AG10803 (cell line): ENCODE measurements at regions not wholly inside any gene's neighbourhood (a gene's known extent, or its start where the extent isn't known, plus 50 kb on each side); places are given as distances from the start of the nearest gene placed in this dataset.

Source experiments
- DNase-seq: peaks from one replicate; pipeline ENCODE4 v3.0.0; 2010; ENCODE audit warnings: low read depth
- H3K4me3 ChIP-seq: 2 replicates; pipeline ENCODE4 v1.5.1; 2011; ENCODE audit warnings: mild to moderate bottlenecking, low read length, control low read depth
- TF ChIP-seq, protein P1 (sequence below): conservative IDR thresholded peaks from 2 replicates; pipeline ENCODE4 v1.5.1; 2011; ENCODE audit warnings: mild to moderate bottlenecking, low read length, control low read depth, inconsistent platforms

DNA sequence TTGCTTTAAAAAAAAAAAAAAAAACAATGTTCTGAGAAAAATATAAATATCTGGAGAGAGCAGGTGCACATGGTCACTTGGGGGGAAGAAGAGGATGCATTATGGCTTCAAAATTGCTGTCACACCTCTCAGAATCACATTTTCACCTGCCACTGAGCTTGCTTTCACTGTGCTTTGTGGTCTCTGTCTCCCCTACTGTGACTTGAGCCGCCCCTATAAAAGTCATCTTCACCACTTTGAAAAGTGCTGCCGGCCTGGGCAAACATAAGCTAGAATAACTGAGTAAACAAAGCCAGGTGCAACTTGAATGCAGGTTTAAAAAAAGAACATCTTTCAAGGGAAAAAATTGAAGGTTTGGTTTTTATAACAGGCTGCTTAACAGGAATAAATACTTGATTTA, 368.1 kb upstream of the GRIA1 start:
- TF ChIP-seq, protein P1, sequence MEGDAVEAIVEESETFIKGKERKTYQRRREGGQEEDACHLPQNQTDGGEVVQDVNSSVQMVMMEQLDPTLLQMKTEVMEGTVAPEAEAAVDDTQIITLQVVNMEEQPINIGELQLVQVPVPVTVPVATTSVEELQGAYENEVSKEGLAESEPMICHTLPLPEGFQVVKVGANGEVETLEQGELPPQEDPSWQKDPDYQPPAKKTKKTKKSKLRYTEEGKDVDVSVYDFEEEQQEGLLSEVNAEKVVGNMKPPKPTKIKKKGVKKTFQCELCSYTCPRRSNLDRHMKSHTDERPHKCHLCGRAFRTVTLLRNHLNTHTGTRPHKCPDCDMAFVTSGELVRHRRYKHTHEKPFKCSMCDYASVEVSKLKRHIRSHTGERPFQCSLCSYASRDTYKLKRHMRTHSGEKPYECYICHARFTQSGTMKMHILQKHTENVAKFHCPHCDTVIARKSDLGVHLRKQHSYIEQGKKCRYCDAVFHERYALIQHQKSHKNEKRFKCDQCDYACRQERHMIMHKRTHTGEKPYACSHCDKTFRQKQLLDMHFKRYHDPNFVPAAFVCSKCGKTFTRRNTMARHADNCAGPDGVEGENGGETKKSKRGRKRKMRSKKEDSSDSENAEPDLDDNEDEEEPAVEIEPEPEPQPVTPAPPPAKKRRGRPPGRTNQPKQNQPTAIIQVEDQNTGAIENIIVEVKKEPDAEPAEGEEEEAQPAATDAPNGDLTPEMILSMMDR: no peak
- no peak overlapping the region for H3K4me3 ChIP-seq
- no peak for DNase-seq

DNA sequence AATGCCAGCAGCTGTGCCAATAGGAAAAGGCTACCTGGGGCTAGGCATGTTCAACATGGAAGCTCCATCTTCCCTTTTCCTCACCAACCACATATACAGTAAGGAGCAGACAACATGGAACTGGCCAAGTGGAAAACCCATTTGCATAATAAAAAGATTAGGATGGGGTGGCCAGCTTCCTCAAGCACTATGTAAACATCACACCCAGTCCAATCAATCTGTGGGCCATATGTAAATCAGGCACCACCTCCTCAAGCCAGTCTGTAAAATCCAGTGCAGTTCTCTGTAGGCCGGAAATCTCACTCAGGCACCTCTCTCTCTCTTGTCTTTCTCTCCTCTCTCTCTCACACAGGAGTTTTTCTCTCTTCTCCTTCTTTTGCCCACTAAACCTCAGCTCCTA, 360.2 kb upstream of the GRIA1 start:
- TF ChIP-seq, protein P1: no peak
- no peak overlapping the region for H3K4me3 ChIP-seq
- DNase-seq: no peak

DNA sequence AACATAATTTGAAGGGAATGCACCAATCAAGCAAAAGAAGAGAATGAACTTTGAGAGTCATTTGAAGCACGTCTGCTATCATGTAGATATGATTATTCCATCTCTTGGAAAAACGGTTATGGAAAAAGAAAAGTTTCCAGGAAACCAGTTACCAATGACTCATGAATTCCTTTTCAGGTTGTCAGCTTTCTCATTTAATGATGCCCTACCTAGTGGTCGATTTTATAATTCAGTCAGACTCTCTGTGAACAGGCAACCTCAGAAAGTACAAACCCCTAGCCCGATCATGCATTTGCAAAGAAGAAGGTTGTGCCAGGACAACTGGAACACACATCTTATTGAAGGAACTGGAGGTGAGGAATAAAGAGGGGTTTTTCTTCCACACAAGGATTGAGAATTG, 355.1 kb upstream of the GRIA1 start:
- no peak for DNase-seq
- TF ChIP-seq, protein P1: no peak; the same call in 1 of the 2 replicates
- no peak overlapping the region for H3K4me3 ChIP-seq

DNA sequence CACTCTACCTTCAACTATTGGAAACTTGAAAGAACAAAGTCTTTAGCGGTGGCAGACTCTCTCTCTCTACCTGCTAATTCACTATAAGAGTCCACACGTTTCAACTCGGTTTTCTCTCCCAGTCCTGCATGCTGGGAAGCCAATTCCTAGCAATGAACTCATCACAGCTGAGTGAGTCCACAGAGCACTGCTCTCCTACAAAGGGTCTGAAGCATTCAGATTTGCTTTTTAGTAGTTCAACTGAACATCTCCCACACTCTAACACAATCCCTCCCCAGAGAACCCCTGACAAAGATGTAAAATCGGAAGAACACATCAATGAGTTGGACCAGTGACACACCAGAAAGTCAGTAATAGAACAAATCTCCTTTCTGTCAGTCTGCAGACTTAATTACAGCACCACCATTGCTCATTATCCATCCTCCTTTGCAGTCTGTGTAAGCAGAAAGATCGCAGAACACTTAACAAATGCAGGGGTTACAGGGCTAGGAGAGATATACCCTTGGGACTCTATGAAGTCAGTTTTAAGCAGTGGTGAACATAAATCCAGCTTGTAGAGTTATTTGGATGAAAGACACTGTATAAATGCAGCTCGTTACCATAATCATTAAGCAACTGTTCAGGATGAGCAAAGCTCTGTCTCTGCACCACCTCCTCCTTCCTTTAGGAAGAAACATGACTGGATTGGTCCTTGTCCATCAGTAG, 353.4 kb upstream of the GRIA1 start:
- DNase-seq: no peak
- no peak overlapping the region for H3K4me3 ChIP-seq
- TF ChIP-seq, protein P1: no peak

DNA sequence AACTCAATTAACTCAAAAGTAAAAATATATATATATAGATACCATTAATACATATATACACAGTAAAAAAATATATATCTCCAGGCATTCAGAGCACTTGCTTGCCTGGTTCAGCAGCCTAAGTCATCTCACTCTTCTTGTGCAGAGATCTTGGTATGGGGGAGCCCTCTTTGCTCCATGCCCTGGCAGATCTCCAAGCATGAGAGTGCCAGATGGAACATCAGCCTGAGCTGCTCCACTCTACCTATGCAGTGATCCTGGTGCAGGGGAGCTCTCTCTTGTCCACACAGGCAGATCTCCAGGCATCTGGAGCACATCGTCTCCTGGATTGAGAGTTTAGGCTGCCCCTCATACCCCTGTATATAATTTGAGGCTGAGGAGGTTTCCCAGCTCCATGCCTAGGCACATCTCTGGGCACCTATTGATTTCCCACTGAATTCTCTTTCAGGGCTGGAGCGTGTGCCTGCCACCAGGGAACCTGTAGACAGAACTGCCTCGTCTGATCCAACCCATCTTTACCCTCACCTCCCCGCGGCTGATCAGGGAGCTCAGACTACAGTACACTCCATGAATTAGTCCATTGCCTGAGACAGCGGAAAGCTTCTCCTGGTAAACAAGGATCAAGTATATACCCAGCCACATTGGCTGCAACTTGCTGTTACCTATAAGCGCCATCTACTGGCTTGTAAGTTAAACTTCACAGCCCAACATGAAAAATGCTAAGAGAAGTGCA, 342.4 kb upstream of the GRIA1 start:
- TF ChIP-seq, protein P1: peak; percentile 79
- H3K4me3 ChIP-seq: no peak overlapping the region
- peak; percentile 76 for DNase-seq

DNA sequence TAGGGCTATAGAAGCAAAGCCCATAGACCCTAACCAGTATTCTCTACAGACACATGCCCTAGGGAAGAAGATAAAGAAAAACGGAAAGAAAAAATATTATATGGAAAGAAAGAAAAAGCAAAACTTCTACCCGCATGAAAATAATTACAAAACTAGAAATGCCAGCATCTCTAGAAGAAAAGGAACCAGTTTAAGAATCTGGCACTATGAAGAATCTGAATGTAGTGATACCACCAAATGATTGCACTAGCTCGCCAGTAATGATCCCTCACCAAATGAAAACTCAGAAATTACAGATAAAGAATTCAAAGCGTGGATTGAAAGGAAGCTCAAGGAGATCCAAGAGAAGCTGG, 341.9 kb upstream of the GRIA1 start:
- no peak overlapping the region for H3K4me3 ChIP-seq
- no peak for DNase-seq
- TF ChIP-seq, protein P1: no peak

DNA sequence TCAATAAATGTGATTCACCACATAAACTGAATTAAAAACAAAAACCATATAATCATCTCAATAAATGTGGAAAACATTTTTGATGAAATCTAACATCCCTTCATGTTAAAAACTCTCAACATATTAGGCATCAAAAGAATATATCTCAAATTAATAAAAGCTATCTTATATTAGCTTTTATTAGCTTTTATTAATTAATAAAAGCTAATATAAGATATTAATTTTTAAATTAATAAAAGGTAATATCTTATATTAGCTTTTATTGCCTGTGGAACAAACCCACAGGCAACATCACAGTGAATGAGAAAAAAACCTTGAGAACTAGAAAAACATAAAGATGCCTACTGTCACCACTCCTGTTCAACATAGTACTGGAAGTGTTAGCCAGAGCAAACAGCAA, 338.9 kb upstream of the GRIA1 start:
- DNase-seq: no peak
- TF ChIP-seq, protein P1: no peak

More for the DNA sequence above, 338.9 kb upstream of the GRIA1 start:
- H3K4me3 ChIP-seq: no peak overlapping the region
